ENCODE measurements at regions not wholly inside any gene's neighbourhood (a gene's known extent, or its start where the extent isn't known, plus 50 kb on each side); places are given as distances from the start of the nearest gene placed in this dataset.

GRCh38 chr5:3862906-3863305 is 267.3 kb downstream of the IRX1 start:
- H3K4me1 ChIP-seq (ENCODE audit: control insufficient read depth in 2 of 2, insufficient read depth in 2 of 2, low read length in 2 of 2) = no peaks in the 10 kb centered on the region

GRCh38 chr5:3875144-3875543 is 279.5 kb downstream of the IRX1 start:
- CTCF ChIA-PET = no interaction called here

More at GRCh38 chr5:3862906-3863305, 267.3 kb downstream of the IRX1 start:
- H3K9me3 Mint-ChIP-seq = peaks cover 0 to 12% (median 2%) of the 10 kb centered on the region in 11 donors
- Histone ChIP-seq H3K27ac (ENCODE audit: low read depth, low read length) (no peak overlapping the region), H3K4me3 (ENCODE audit: low read length) (no peak overlapping the region), H3K9me3 (ENCODE audit: control insufficient read depth in 2 of 3, low read length in 3 of 3) (no peaks in the 10 kb centered on the region), H3K27me3 (ENCODE audit: control insufficient read depth in 2 of 2, insufficient read depth in 2 of 2, low read length in 2 of 2) (no peaks in the 10 kb centered on the region), H3K36me3 (ENCODE audit: control insufficient read depth in 2 of 3, insufficient read depth in 3 of 3, low read length in 3 of 3) (no peaks in the 10 kb centered on the region)
- intact Hi-C loops (cut with micrococcal nuclease) = no loop called here
- no peak for ATAC-seq
- DNase-seq = no peak
- CTCF ChIA-PET = no interaction called here
- H3K27ac Mint-ChIP-seq = no peak overlapping the region
- H3K27me3 Mint-ChIP-seq = no peaks in the 10 kb centered on the region
- POLR2A ChIA-PET = no interaction called here
- H3K36me3 Mint-ChIP-seq = no peaks in the 10 kb centered on the region
- no peak overlapping the region for H3K4me3 Mint-ChIP-seq
- no peaks in the 10 kb centered on the region for H3K4me1 Mint-ChIP-seq

GRCh38 chr5:3878267-3878666 is 282.6 kb downstream of the IRX1 start:
- H3K4me1 Mint-ChIP-seq = no peaks in the 10 kb centered on the region
- ATAC-seq = no peak
- intact Hi-C loops (cut with micrococcal nuclease) = no loop called here
- H3K36me3 ChIP-seq (ENCODE audit: control insufficient read depth in 2 of 3, insufficient read depth in 3 of 3, low read length in 3 of 3) = no peaks in the 10 kb centered on the region
- no peak for DNase-seq
- ChIA-PET POLR2A (no interaction called here), CTCF (no interaction called here)
- peaks cover 0 to 4% (median 0%) of the 10 kb centered on the region in 5 donors for H3K27me3 Mint-ChIP-seq
- peaks cover 0 to 4% (median 0%) of the 10 kb centered on the region in 5 donors for H3K36me3 Mint-ChIP-seq
- no peak overlapping the region for H3K4me3 ChIP-seq (ENCODE audit: low read length)
- no peaks in the 10 kb centered on the region for H3K9me3 ChIP-seq (ENCODE audit: control insufficient read depth in 2 of 3, low read length in 3 of 3)
- no peak overlapping the region for H3K27ac ChIP-seq (ENCODE audit: low read depth, low read length)
- H3K9me3 Mint-ChIP-seq = peaks cover 0 to 14% (median 3%) of the 10 kb centered on the region in 11 donors
- no peak overlapping the region for H3K4me3 Mint-ChIP-seq
- no peaks in the 10 kb centered on the region for H3K4me1 ChIP-seq (ENCODE audit: control insufficient read depth in 2 of 2, insufficient read depth in 2 of 2, low read length in 2 of 2)
- no peak overlapping the region for H3K27ac Mint-ChIP-seq
- H3K27me3 ChIP-seq (ENCODE audit: control insufficient read depth in 2 of 2, insufficient read depth in 2 of 2, low read length in 2 of 2) = no peaks in the 10 kb centered on the region

More at GRCh38 chr5:3875144-3875543, 279.5 kb downstream of the IRX1 start:
- ATAC-seq = no peak
- no peak for DNase-seq
- Mint-ChIP-seq H3K27me3 (no peaks in the 10 kb centered on the region), H3K27ac (no peak overlapping the region), H3K4me1 (no peaks in the 10 kb centered on the region), H3K36me3 (no peaks in the 10 kb centered on the region), H3K9me3 (peaks cover 0 to 10% (median 4%) of the 10 kb centered on the region in 11 donors), H3K4me3 (no peak overlapping the region)
- Histone ChIP-seq H3K27ac (ENCODE audit: low read depth, low read length) (no peak overlapping the region), H3K9me3 (ENCODE audit: control insufficient read depth in 2 of 3, low read length in 3 of 3) (no peaks in the 10 kb centered on the region), H3K36me3 (ENCODE audit: control insufficient read depth in 2 of 3, insufficient read depth in 3 of 3, low read length in 3 of 3) (no peaks in the 10 kb centered on the region), H3K4me3 (ENCODE audit: low read length) (no peak overlapping the region), H3K27me3 (ENCODE audit: control insufficient read depth in 2 of 2, insufficient read depth in 2 of 2, low read length in 2 of 2) (no peaks in the 10 kb centered on the region), H3K4me1 (ENCODE audit: control insufficient read depth in 2 of 2, insufficient read depth in 2 of 2, low read length in 2 of 2) (no peaks in the 10 kb centered on the region)
- intact Hi-C loops (cut with micrococcal nuclease) = no loop called here
- POLR2A ChIA-PET = no interaction called here

GRCh38 chr5:3883040-3883439 is 287.4 kb downstream of the IRX1 start:
- DNase-seq (no peak), ATAC-seq (no peak)
- H3K27ac Mint-ChIP-seq = peak overlapping the region in 1 of 9 donors; percentile 72
- no peaks in the 10 kb centered on the region for H3K4me1 ChIP-seq (ENCODE audit: control insufficient read depth in 2 of 2, insufficient read depth in 2 of 2, low read length in 2 of 2)
- intact Hi-C loops (cut with micrococcal nuclease) = no loop called here
- ChIA-PET POLR2A (no interaction called here), CTCF (no interaction called here)
- no peaks in the 10 kb centered on the region for H3K36me3 ChIP-seq (ENCODE audit: control insufficient read depth in 2 of 3, insufficient read depth in 3 of 3, low read length in 3 of 3)
- no peak overlapping the region for H3K4me3 ChIP-seq (ENCODE audit: low read length)
- peaks cover 0 to 8% (median 0%) of the 10 kb centered on the region in 5 donors for H3K27me3 Mint-ChIP-seq
- no peaks in the 10 kb centered on the region for H3K9me3 ChIP-seq (ENCODE audit: control insufficient read depth in 2 of 3, low read length in 3 of 3)
- peaks cover 0 to 8% (median 0%) of the 10 kb centered on the region in 11 donors for H3K9me3 Mint-ChIP-seq
- no peak overlapping the region for H3K27ac ChIP-seq (ENCODE audit: low read depth, low read length)
- H3K36me3 Mint-ChIP-seq = peaks cover 0 to 4% (median 0%) of the 10 kb centered on the region in 5 donors
- no peaks in the 10 kb centered on the region for H3K27me3 ChIP-seq (ENCODE audit: control insufficient read depth in 2 of 2, insufficient read depth in 2 of 2, low read length in 2 of 2)
- peaks cover 0 to 19% (median 0%) of the 10 kb centered on the region in 7 donors for H3K4me1 Mint-ChIP-seq
- no peak overlapping the region for H3K4me3 Mint-ChIP-seq

GRCh38 chr5:3886524-3887451 is 291.2 kb downstream of the IRX1 start:
- Mint-ChIP-seq H3K36me3 (peaks cover 0 to 2% (median 0%) of the 10 kb centered on the region in 5 donors), H3K4me3 (peak overlapping the region in 2 of 10 donors; percentile 4 to 11), H3K9me3 (peaks cover 0 to 11% (median 0%) of the 10 kb centered on the region in 11 donors), H3K27me3 (peaks cover 0 to 7% (median 0%) of the 10 kb centered on the region in 5 donors), H3K27ac (peak overlapping the region in 1 of 9 donors; percentile 36), H3K4me1 (peaks cover 0 to 26% (median 0%) of the 10 kb centered on the region in 7 donors)
- H3K27ac ChIP-seq (ENCODE audit: low read depth, low read length) = no peak overlapping the region
- no peaks in the 10 kb centered on the region for H3K27me3 ChIP-seq (ENCODE audit: control insufficient read depth in 2 of 2, insufficient read depth in 2 of 2, low read length in 2 of 2)
- intact Hi-C loops (cut with micrococcal nuclease) = no loop called here
- no peaks in the 10 kb centered on the region for H3K36me3 ChIP-seq (ENCODE audit: control insufficient read depth in 2 of 3, insufficient read depth in 3 of 3, low read length in 3 of 3)
- POLR2A ChIA-PET = no interaction called here
- peak in 1 of 9 donors; percentile 22 for DNase-seq
- H3K9me3 ChIP-seq (ENCODE audit: control insufficient read depth in 2 of 3, low read length in 3 of 3) = no peaks in the 10 kb centered on the region
- H3K4me1 ChIP-seq (ENCODE audit: control insufficient read depth in 2 of 2, insufficient read depth in 2 of 2, low read length in 2 of 2) = no peaks in the 10 kb centered on the region
- no peak overlapping the region for H3K4me3 ChIP-seq (ENCODE audit: low read length)
- CTCF ChIA-PET = no interaction called here
- no peak for ATAC-seq

- H3K27ac Mint-ChIP-seq = no peak overlapping the region
- ChIA-PET CTCF (no interaction called here), POLR2A (no interaction called here)
- Histone ChIP-seq H3K9me3 (ENCODE audit: control insufficient read depth in 2 of 3, low read length in 3 of 3) (no peaks in the 10 kb centered on the region), H3K4me3 (ENCODE audit: low read length) (no peak overlapping the region), H3K4me1 (ENCODE audit: control insufficient read depth in 2 of 2, insufficient read depth in 2 of 2, low read length in 2 of 2) (no peaks in the 10 kb centered on the region), H3K27ac (ENCODE audit: low read depth, low read length) (no peak overlapping the region), H3K27me3 (ENCODE audit: control insufficient read depth in 2 of 2, insufficient read depth in 2 of 2, low read length in 2 of 2) (no peaks in the 10 kb centered on the region), H3K36me3 (ENCODE audit: control insufficient read depth in 2 of 3, insufficient read depth in 3 of 3, low read length in 3 of 3) (no peaks in the 10 kb centered on the region)
- peaks cover 0 to 11% (median 0%) of the 10 kb centered on the region in 11 donors for H3K9me3 Mint-ChIP-seq
- no peaks in the 10 kb centered on the region for H3K36me3 Mint-ChIP-seq
- H3K4me1 Mint-ChIP-seq = peaks cover 0 to 26% (median 0%) of the 10 kb centered on the region in 7 donors
- peaks cover 0 to 4% (median 0%) of the 10 kb centered on the region in 5 donors for H3K27me3 Mint-ChIP-seq
- H3K4me3 Mint-ChIP-seq = no peak overlapping the region
- ATAC-seq (no peak), DNase-seq (no peak)
- intact Hi-C loops (cut with micrococcal nuclease) = no loop called here
Measured at GRCh38 chr5:3888310-3888709, 292.7 kb downstream of the IRX1 start.
